ENCODE measurements at regions not wholly inside any gene's neighbourhood (a gene's known extent, or its start where the extent isn't known, plus 50 kb on each side); places are given as distances from the start of the nearest gene placed in this dataset.

DNA sequence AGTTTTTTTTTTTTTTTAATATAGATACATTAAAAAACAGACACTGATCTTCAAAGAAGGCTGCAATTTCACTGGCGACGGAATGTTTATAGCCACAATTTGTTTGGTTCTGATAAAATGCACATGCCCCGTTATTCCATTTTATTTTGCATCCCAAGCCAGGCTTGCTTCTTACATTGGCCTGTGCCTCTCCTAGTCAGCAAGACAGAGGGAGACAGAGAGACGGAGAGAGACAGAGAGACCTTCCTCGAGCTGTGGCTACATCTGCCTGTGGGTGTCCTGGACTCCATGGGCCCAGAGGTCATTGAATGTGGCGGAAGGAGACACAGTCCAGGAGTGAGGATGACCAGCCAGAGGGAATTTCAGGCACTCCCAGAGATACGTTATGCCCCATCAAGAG lies 926.6 kb downstream of the VRK1 start:
- TF ChIP-seq POLR2AphosphoS5 (IDR thresholded peaks at IDR 0.05; ENCODE audit: low read depth, low read length) (no peak), POLR2A (IDR thresholded peaks at IDR 0.05; ENCODE audit: low read depth, low read length) (no peak), TAF1 (IDR thresholded peaks at IDR 0.05; ENCODE audit: low read depth, low read length) (no peak), PAX5 (IDR thresholded peaks at IDR 0.05; ENCODE audit: insufficient read depth, low read length, severe bottlenecking) (no peak), POU2F2 (IDR thresholded peaks at IDR 0.05; ENCODE audit: low read depth, low read length) (no peak), SPI1 (IDR thresholded peaks at IDR 0.05; ENCODE audit: low read depth, low read length) (no peak)

Data from GM12891 (cell line).